Activated naive CD8-positive, alpha-beta T cell (primary cell): ENCODE measurements at regions not wholly inside any gene's neighbourhood (a gene's known extent, or its start where the extent isn't known, plus 50 kb on each side); places are given as distances from the start of the nearest gene placed in this dataset.

Source experiments
- H3K27ac Mint-ChIP-seq: one replicate; pipeline ENCODE4 v1.8.0; 2021; ENCODE audit warnings: mixed read lengths
- H3K27me3 Mint-ChIP-seq: one replicate; pipeline ENCODE4 v1.8.0; 2021; ENCODE audit warnings: mixed read lengths
- H3K36me3 Mint-ChIP-seq: one replicate; pipeline ENCODE4 v1.8.0; 2021; ENCODE audit warnings: mixed read lengths
- H3K4me1 Mint-ChIP-seq: one replicate; pipeline ENCODE4 v1.8.0; 2021; ENCODE audit warnings: low read depth, mixed read lengths
- H3K4me3 Mint-ChIP-seq: one replicate; pipeline ENCODE4 v1.8.0; 2021; ENCODE audit warnings: mild to moderate bottlenecking, mixed read lengths
- H3K9me3 Mint-ChIP-seq: one replicate; pipeline ENCODE4 v1.8.0; 2021; ENCODE audit warnings: low read depth, mixed read lengths

- H3K36me3 Mint-ChIP-seq, result no peaks in the 10 kb centered on the region
These were observed 57.5 kb downstream of the RPL27A start for GRCh38 chr11:8740129-8740528.

DNA sequence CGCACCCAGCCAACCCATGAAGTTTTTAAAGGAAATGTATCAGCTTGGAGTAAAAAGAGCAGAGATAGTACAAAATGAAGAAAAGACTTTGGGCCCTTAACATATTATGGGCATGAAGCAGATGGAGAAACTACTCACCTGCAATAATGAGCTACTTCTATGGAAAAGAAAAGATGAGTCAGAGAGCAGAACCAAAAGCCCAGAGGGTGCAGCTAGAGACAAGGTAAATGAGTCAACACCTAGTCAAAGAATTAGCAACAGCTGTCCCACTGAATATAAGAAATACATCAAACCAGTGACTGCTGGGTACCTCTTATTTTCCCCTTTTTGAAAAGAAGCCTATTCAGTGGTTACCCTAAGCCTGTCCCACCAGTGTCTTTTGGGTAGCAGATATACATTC, 61.8 kb downstream of the RPL27A start:
- H3K27ac Mint-ChIP-seq, result no peak overlapping the region
- peaks cover 3% of the 10 kb centered on the region for H3K27me3 Mint-ChIP-seq
- H3K9me3 Mint-ChIP-seq, result no peaks in the 10 kb centered on the region
- H3K4me1 Mint-ChIP-seq, result peaks cover 4% of the 10 kb centered on the region
- no peaks in the 10 kb centered on the region for H3K36me3 Mint-ChIP-seq
- no peak overlapping the region for H3K4me3 Mint-ChIP-seq

More at GRCh38 chr11:8740129-8740528, 57.5 kb downstream of the RPL27A start:
- Mint-ChIP-seq H3K27me3 (no peaks in the 10 kb centered on the region), H3K27ac (no peak overlapping the region), H3K4me1 (peaks cover 4% of the 10 kb centered on the region), H3K9me3 (no peaks in the 10 kb centered on the region), H3K4me3 (no peak overlapping the region)

DNA sequence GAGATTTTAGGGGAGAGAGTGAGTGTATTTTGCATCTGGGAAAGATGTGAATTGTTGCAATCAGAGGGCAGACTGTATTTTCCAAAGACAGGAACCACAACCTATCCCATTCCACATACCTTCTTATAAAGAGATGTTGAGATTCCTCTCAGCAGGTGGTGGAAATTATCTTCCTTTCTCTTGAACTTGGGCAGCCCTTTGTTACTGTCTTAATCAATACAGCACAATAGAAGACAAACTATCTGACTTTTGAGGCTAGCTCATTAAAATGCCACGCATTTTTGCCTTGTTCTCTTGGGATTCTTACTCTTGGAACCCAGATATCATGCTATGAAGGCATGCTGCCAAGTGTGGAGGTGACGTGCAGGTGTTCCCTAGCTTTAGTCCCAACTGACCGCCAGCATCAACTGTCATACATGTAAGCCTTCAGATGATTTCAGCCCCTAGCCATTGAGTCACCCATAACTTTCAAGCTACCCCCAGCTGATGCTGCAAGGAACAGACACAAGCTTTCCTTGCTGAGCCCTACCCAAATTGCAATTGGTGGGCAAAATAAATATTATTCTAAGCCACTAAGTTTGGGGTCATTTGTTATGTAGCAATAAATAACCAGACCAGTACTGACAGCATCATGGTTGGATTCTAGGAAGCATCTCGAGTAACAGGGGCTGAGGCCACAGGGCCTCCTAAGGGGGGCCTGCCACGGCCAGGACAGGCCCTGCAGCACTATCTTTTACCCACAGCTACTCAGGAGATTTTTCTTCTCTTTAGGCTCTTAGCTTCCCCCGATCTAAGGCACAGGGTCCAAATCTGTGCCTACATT, 63.0 kb downstream of the RPL27A start:
- H3K4me3 Mint-ChIP-seq, result no peak overlapping the region
- H3K27me3 Mint-ChIP-seq, result peaks cover 6% of the 10 kb centered on the region
- no peaks in the 10 kb centered on the region for H3K9me3 Mint-ChIP-seq
- no peak overlapping the region for H3K27ac Mint-ChIP-seq
- peaks cover 4% of the 10 kb centered on the region for H3K4me1 Mint-ChIP-seq
- no peaks in the 10 kb centered on the region for H3K36me3 Mint-ChIP-seq

GRCh38 chr11:8746331-8746974, 63.9 kb downstream of the RPL27A start:
- Mint-ChIP-seq H3K9me3 (no peaks in the 10 kb centered on the region), H3K4me1 (peaks cover 4% of the 10 kb centered on the region), H3K27ac (no peak overlapping the region), H3K4me3 (no peak overlapping the region), H3K36me3 (no peaks in the 10 kb centered on the region), H3K27me3 (peaks cover 8% of the 10 kb centered on the region)

- H3K4me1 Mint-ChIP-seq, result peaks cover 4% of the 10 kb centered on the region
- no peak overlapping the region for H3K4me3 Mint-ChIP-seq
- H3K9me3 Mint-ChIP-seq, result no peaks in the 10 kb centered on the region
- H3K27me3 Mint-ChIP-seq, result peaks cover 14% of the 10 kb centered on the region
- H3K36me3 Mint-ChIP-seq, result no peaks in the 10 kb centered on the region
- no peak overlapping the region for H3K27ac Mint-ChIP-seq
These were observed 64.6 kb downstream of the RPL27A start for GRCh38 chr11:8747173-8747572.

- no peak overlapping the region for H3K4me3 Mint-ChIP-seq
- no peaks in the 10 kb centered on the region for H3K9me3 Mint-ChIP-seq
- H3K27ac Mint-ChIP-seq, result no peak overlapping the region
- peaks cover 4% of the 10 kb centered on the region for H3K4me1 Mint-ChIP-seq
- H3K36me3 Mint-ChIP-seq, result no peaks in the 10 kb centered on the region
- H3K27me3 Mint-ChIP-seq, result peaks cover 14% of the 10 kb centered on the region
These were observed 65.7 kb downstream of the RPL27A start for GRCh38 chr11:8748317-8748716.

DNA sequence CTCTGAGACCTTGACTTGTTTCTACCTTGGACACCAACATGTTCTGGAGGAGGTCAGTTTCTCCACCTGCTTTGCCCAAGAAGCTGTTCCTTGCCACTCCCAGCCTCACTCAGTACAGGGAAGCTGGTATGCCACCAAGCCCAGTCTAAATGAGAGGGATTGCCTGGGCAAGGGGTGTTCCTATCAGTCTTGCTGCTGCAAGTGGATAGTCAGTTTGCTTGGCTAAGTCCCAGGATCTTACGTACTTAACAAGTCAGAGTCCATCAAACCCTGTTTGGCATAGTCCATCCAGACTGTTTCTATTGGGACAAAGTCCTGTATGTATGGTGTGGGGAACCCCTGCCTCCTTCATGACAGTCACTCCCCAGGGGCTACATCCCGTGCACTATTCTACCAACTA, 66.6 kb downstream of the RPL27A start:
- Mint-ChIP-seq H3K36me3 (no peaks in the 10 kb centered on the region), H3K4me3 (no peak overlapping the region), H3K27ac (no peak overlapping the region), H3K27me3 (peaks cover 14% of the 10 kb centered on the region), H3K9me3 (no peaks in the 10 kb centered on the region), H3K4me1 (peaks cover 4% of the 10 kb centered on the region)

GRCh38 chr11:8754241-8754640, 71.6 kb downstream of the RPL27A start:
- no peaks in the 10 kb centered on the region for H3K36me3 Mint-ChIP-seq
- H3K27ac Mint-ChIP-seq, result no peak overlapping the region
- no peaks in the 10 kb centered on the region for H3K9me3 Mint-ChIP-seq
- H3K27me3 Mint-ChIP-seq, result peaks cover 13% of the 10 kb centered on the region
- H3K4me3 Mint-ChIP-seq, result no peak overlapping the region
- H3K4me1 Mint-ChIP-seq, result no peaks in the 10 kb centered on the region

DNA sequence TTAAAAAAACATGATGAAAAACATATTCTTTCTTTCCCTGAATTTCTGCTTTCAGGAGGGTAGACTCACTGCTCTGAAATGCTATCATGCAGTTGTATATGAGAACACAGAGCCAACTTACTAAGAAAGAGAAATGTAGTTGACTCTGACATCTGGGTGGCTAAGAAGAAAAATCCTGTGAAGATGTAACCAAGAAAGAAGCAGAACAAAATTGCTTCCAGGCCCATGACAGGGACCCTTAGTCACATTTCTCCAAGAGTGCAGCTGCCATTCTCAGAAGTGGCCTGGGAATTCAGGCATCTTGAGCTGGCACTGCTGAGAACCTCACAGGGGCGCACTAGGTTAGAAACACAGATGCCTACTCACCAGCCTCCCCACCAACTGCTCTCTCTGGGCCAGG, 73.6 kb downstream of the RPL27A start:
- Mint-ChIP-seq H3K36me3 (no peaks in the 10 kb centered on the region), H3K4me1 (no peaks in the 10 kb centered on the region), H3K9me3 (no peaks in the 10 kb centered on the region), H3K4me3 (no peak overlapping the region), H3K27ac (no peak overlapping the region), H3K27me3 (peaks cover 10% of the 10 kb centered on the region)

DNA sequence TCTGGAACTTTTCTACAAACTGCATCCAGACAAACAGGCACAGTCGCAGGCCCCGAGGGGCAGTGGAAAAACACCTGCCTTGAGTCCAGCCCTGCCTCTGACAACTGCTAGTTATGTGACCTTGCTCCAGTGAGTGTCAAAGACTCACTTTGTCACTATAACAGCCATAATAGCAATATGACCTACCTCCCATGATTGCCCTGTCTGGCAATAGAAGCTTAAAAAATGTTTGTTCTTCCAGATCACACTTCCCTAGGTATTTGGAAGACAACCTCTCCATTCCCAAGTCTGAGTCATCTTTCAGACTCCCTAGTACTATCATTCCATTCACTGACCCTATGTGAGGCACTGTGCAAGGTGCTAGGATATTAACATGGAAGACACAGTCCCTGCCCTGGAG, 74.5 kb downstream of the RPL27A start:
- no peaks in the 10 kb centered on the region for H3K9me3 Mint-ChIP-seq
- H3K4me1 Mint-ChIP-seq, result no peaks in the 10 kb centered on the region
- no peak overlapping the region for H3K4me3 Mint-ChIP-seq
- no peak overlapping the region for H3K27ac Mint-ChIP-seq
- peaks cover 2% of the 10 kb centered on the region for H3K27me3 Mint-ChIP-seq
- H3K36me3 Mint-ChIP-seq, result no peaks in the 10 kb centered on the region

GRCh38 chr11:8757533-8757932, 74.9 kb downstream of the RPL27A start:
- Mint-ChIP-seq H3K4me3 (no peak overlapping the region), H3K27ac (no peak overlapping the region), H3K27me3 (peaks cover 2% of the 10 kb centered on the region), H3K4me1 (no peaks in the 10 kb centered on the region), H3K36me3 (no peaks in the 10 kb centered on the region), H3K9me3 (no peaks in the 10 kb centered on the region)

GRCh38 chr11:8758619-8759169, 76.1 kb downstream of the RPL27A start:
- Mint-ChIP-seq H3K27me3 (peaks cover 2% of the 10 kb centered on the region), H3K4me1 (no peaks in the 10 kb centered on the region), H3K27ac (no peak overlapping the region), H3K9me3 (no peaks in the 10 kb centered on the region), H3K36me3 (no peaks in the 10 kb centered on the region), H3K4me3 (no peak overlapping the region)

GRCh38 chr11:8759634-8760033, 77.0 kb downstream of the RPL27A start:
- Mint-ChIP-seq H3K4me1 (no peaks in the 10 kb centered on the region), H3K36me3 (no peaks in the 10 kb centered on the region), H3K4me3 (no peak overlapping the region), H3K9me3 (no peaks in the 10 kb centered on the region), H3K27ac (no peak overlapping the region), H3K27me3 (peaks cover 2% of the 10 kb centered on the region)

- H3K4me3 Mint-ChIP-seq, result no peak overlapping the region
- H3K9me3 Mint-ChIP-seq, result no peaks in the 10 kb centered on the region
- H3K36me3 Mint-ChIP-seq, result no peaks in the 10 kb centered on the region
- no peak overlapping the region for H3K27ac Mint-ChIP-seq
- H3K4me1 Mint-ChIP-seq, result no peaks in the 10 kb centered on the region
- H3K27me3 Mint-ChIP-seq, result peaks cover 2% of the 10 kb centered on the region
These were observed 78.3 kb downstream of the RPL27A start for GRCh38 chr11:8760896-8761295.

GRCh38 chr11:8763070-8763685, 80.6 kb downstream of the RPL27A start:
- Mint-ChIP-seq H3K36me3 (no peaks in the 10 kb centered on the region), H3K27me3 (peaks cover under 1% of the 10 kb centered on the region), H3K4me1 (no peaks in the 10 kb centered on the region), H3K4me3 (no peak overlapping the region), H3K27ac (no peak overlapping the region), H3K9me3 (no peaks in the 10 kb centered on the region)
